GM10266 (cell line): ENCODE measurements at regions not wholly inside any gene's neighbourhood (a gene's known extent, or its start where the extent isn't known, plus 50 kb on each side); places are given as distances from the start of the nearest gene placed in this dataset.
"Not testable (repeated sequence)": the region's sequence is repeated elsewhere in the genome, so short reads cannot be mapped to it uniquely, and the experiment has no call there.

Experiments used
- DNase-seq: peaks from one replicate; pipeline ENCODE4 v3.0.0; 2012; ENCODE audit errors: extremely low spot score
- TF ChIP-seq, protein P1 (sequence below): IDR thresholded peaks from 2 replicates; pipeline ENCODE4 v1.5.1; 2012; ENCODE audit warnings: mild to moderate bottlenecking, low read depth; ENCODE audit not compliant: control insufficient read depth, insufficient read depth; ENCODE audit errors: missing control alignments

GRCh38 chr4:143819029-143819428, 86.3 kb downstream of the GYPE start:
- no peak for DNase-seq
- TF ChIP-seq, protein P1, sequence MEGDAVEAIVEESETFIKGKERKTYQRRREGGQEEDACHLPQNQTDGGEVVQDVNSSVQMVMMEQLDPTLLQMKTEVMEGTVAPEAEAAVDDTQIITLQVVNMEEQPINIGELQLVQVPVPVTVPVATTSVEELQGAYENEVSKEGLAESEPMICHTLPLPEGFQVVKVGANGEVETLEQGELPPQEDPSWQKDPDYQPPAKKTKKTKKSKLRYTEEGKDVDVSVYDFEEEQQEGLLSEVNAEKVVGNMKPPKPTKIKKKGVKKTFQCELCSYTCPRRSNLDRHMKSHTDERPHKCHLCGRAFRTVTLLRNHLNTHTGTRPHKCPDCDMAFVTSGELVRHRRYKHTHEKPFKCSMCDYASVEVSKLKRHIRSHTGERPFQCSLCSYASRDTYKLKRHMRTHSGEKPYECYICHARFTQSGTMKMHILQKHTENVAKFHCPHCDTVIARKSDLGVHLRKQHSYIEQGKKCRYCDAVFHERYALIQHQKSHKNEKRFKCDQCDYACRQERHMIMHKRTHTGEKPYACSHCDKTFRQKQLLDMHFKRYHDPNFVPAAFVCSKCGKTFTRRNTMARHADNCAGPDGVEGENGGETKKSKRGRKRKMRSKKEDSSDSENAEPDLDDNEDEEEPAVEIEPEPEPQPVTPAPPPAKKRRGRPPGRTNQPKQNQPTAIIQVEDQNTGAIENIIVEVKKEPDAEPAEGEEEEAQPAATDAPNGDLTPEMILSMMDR: no peak

DNA sequence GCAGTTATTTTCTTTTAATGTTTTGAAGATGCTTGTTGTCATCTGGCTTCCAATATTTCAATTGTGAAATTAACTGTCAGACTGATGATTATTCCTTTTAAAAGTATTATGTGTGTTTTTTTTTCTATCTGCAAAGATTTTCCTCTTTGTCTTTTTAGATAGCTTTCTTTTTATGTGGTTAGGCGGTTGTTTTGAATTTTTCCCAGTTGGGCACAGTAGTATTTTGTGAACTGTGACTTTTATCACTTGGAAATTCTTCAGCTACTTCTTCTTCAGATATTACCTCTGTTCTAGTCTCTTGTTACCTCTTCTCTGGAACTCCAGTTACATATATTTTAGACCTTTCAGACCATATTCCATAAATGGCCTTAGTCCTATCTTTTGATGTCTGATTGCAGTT, 87.5 kb downstream of the GYPE start:
- DNase-seq: not testable (repeated sequence)

GRCh38 chr4:143815375-143815774, 90.0 kb downstream of the GYPE start:
- not testable (repeated sequence) for DNase-seq

GRCh38 chr4:143813431-143814154, 91.8 kb downstream of the GYPE start:
- DNase-seq: not testable (repeated sequence)

DNA sequence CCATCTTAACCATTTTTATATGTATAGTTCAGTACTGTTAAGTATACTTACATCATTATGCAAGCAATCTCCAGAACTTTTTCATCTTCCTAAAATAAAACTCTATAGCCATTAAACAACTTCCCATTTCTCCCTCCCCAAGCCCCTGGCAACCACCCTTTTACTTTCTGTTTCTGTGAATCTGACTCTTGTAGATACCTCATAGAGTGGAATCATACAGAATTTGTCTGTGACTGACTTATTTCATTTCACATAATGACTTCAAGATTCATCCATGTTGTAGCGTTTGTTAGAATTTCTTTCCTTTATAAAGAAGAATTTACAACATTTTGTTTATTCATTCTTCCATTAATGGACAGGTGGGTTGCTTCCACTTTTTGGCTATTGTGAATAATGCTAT, 91.2 kb upstream of the FREM3 start:
- DNase-seq: not testable (repeated sequence)

GRCh38 chr4:143790425-143790824, 90.0 kb upstream of the FREM3 start:
- not testable (repeated sequence) for DNase-seq

DNA sequence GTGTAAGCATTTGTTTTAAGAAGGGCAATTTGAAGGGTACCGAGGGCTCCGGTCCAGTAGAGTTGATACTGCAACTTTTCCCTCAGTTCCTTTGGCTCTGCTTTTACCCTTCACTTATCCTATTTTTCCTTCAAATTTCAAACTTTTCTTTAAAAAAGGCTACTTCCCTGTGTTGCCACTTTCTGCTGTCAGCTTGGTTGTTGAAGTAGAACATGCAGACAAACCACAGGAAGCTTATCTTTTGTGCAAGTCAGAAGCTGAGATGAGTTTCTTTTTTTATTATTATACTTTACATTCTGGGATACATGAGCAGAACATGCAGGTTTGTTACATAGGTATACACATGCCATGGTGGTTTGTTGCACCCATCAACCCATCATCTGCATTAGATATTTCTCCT, 89.1 kb upstream of the FREM3 start:
- DNase-seq: not testable (repeated sequence)

- no peak for DNase-seq
- TF ChIP-seq, protein P1: no peak
Measured at GRCh38 chr4:143784567-143784966, 84.1 kb upstream of the FREM3 start.

GRCh38 chr4:143782521-143782920, 82.0 kb upstream of the FREM3 start:
- TF ChIP-seq, protein P1: no peak
- no peak for DNase-seq

DNA sequence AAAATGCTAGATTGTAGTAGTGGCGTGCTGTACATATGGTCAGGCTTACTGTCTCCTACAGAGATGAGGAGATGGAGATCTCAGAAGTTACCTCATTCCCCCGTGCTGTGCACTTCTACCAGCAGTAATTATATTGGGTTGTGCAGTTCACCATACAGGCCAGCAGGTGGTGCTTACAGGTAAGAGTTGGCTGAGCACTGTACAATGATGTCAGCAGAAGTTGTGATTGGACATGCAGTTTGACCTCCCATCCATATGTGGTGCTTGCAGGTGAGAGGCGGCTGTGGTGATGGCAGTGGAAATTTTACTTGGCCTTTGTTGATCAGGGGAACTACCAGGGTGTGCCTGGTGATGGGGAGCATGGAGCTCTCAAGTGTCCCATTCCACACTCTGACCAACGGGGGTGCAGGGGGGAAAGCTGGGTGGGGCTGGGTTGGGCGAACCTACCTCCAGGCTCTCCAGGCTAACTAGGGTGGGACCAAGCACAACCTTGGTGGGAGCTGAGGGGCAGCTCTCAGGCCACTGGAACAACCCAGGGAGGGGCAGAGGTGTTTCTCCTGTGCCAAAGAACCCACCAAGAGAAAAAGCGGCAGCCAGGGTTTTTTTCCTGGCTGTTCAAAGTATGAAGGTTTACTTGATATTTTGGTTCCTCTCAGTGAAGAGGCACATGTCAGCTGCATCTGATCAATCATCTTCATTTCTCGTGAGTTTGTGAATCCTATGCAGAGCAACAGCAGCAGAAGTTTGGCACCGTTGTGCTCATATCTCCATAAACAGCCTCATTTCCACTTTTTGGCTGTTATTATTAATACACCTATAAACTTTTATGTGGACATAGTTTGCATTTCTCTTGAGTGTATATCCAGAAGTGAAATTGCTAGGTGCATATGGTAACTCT, 73.8 kb upstream of the FREM3 start:
- TF ChIP-seq, protein P1: peak; percentile 86
- DNase-seq: peak; percentile 48

DNA sequence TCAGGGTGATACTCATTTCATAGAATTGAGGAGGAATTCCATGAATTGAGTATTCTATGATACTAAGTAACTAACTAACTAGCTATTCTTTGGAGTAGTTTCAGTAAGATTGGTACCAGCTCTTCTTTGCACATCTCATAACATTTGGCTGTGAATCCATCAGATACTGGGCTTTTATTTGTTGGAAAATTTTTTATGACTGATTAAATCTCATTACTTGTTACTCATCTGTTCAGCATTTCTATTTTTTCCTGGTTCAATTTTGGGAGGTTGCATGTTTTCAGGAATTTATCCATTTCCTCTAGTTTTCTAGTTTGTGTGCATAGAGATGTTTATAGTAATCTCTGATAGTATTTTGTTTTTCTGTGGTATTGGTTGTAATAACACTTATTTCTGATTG, 70.8 kb upstream of the FREM3 start:
- TF ChIP-seq, protein P1: no peak
- no peak for DNase-seq
